ENCODE measurements at regions not wholly inside any gene's neighbourhood (a gene's known extent, or its start where the extent isn't known, plus 50 kb on each side); places are given as distances from the start of the nearest gene placed in this dataset.
"Not testable (repeated sequence)": the region's sequence is repeated elsewhere in the genome, so short reads cannot be mapped to it uniquely, and the experiment has no call there.

DNA sequence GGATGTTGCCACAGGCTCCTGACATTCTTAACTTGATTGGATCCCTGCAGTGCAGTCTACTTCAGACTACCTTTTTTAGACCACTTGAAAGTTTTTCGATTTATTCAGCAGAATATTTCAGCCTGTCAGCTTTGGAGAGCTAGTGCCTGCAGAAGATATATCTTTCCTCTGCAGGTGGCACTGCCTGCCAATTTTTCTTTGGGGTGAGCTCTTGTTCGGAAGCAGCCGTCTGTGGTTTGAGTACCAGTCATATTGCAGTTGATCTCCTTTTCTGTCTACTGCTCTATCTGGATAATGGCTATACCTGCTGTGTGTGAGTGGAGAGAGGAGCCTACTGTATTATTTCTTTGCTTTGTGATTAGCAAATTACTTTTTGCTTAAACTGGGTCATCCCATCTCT lies 1486.9 kb downstream of the KHDRBS2 start:
- H2BK12ac ChIP-seq (ENCODE audit: low read length in 2 of 2); H3K4me1 ChIP-seq (ENCODE audit: control insufficient read depth, insufficient read depth, low read depth, low read length); H2BK120ac ChIP-seq (ENCODE audit: low read depth, low read length); H3K4me2 ChIP-seq (ENCODE audit: low read length, poor library complexity, severe bottlenecking); H3K79me1 ChIP-seq (replicated peaks; ENCODE audit: low read length, poor library complexity, severe bottlenecking); H3K9me3 ChIP-seq (ENCODE audit: control insufficient read depth, low read length); DNase-seq; H2BK5ac ChIP-seq (ENCODE audit: low read depth, low read length, poor library complexity, severe bottlenecking); H3K4ac ChIP-seq (ENCODE audit: low read depth in 1 of 2, low read length in 2 of 2); H4K91ac ChIP-seq (ENCODE audit: low read length); H3K4me3 ChIP-seq (ENCODE audit: insufficient read depth in 1 of 2, low read depth in 1 of 2, low read length in 2 of 2); H3K23ac ChIP-seq (ENCODE audit: low read length in 2 of 2); H3K36me3 ChIP-seq (ENCODE audit: control insufficient read depth in 1 of 2, insufficient read depth in 2 of 2, low read depth in 1 of 2, low read length in 2 of 2); H2AFZ ChIP-seq (ENCODE audit: low read depth, low read length); H3K14ac ChIP-seq (ENCODE audit: low read length in 2 of 2); H3K18ac ChIP-seq (ENCODE audit: low read depth in 1 of 2, low read length in 2 of 2); H4K8ac ChIP-seq (ENCODE audit: low read length); H2BK15ac ChIP-seq (ENCODE audit: low read depth, poor library complexity, severe bottlenecking); H2AK5ac ChIP-seq (ENCODE audit: low read length, severe bottlenecking); H3K9ac ChIP-seq (ENCODE audit: low read length); H3K27me3 ChIP-seq (ENCODE audit: control insufficient read depth in 1 of 2, insufficient read depth in 1 of 2, low read length in 2 of 2); H3K27ac ChIP-seq (ENCODE audit: low read length, poor library complexity, severe bottlenecking): not testable (repeated sequence)
- 66% methylated on average over 3 of the region's 3 CpGs for WGBS

DNA sequence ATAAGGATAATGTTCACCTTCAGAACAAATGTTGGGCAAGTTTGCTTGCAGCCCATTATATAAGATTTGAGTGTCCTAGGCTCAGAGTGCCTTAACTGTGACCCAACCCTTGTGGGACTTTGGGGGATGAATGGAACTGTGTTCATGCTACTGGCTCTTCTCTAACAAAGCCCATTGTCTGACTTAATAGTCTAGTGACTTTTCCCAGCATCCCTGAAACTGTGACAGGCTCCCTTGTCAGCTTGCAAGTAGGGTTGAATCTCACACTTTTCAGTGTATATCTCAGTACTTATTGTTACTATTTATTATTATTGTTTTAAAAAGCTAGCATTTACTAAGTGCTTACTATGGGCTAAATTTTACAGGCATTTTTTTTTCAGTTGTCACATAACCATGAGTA lies 1488.2 kb downstream of the KHDRBS2 start:
- H3K36me3 ChIP-seq (ENCODE audit: control insufficient read depth in 1 of 2, insufficient read depth in 2 of 2, low read depth in 1 of 2, low read length in 2 of 2); H3K27me3 ChIP-seq (ENCODE audit: control insufficient read depth in 1 of 2, insufficient read depth in 1 of 2, low read length in 2 of 2); H3K23ac ChIP-seq (ENCODE audit: low read length in 2 of 2); H3K4me1 ChIP-seq (ENCODE audit: control insufficient read depth, insufficient read depth, low read depth, low read length); H2BK120ac ChIP-seq (ENCODE audit: low read depth, low read length); H3K79me1 ChIP-seq (replicated peaks; ENCODE audit: low read length, poor library complexity, severe bottlenecking); H4K8ac ChIP-seq (ENCODE audit: low read length); H3K9ac ChIP-seq (ENCODE audit: low read length); DNase-seq; H2AFZ ChIP-seq (ENCODE audit: low read depth, low read length); H2AK5ac ChIP-seq (ENCODE audit: low read length, severe bottlenecking); H2BK5ac ChIP-seq (ENCODE audit: low read depth, low read length, poor library complexity, severe bottlenecking); H2BK15ac ChIP-seq (ENCODE audit: low read depth, poor library complexity, severe bottlenecking); H3K4me3 ChIP-seq (ENCODE audit: insufficient read depth in 1 of 2, low read depth in 1 of 2, low read length in 2 of 2); H3K27ac ChIP-seq (ENCODE audit: low read length, poor library complexity, severe bottlenecking); H3K4ac ChIP-seq (ENCODE audit: low read depth in 1 of 2, low read length in 2 of 2); H3K4me2 ChIP-seq (ENCODE audit: low read length, poor library complexity, severe bottlenecking); H3K9me3 ChIP-seq (ENCODE audit: control insufficient read depth, low read length); H2BK12ac ChIP-seq (ENCODE audit: low read length in 2 of 2); H4K91ac ChIP-seq (ENCODE audit: low read length); H3K14ac ChIP-seq (ENCODE audit: low read length in 2 of 2); H3K18ac ChIP-seq (ENCODE audit: low read depth in 1 of 2, low read length in 2 of 2): not testable (repeated sequence)

DNA sequence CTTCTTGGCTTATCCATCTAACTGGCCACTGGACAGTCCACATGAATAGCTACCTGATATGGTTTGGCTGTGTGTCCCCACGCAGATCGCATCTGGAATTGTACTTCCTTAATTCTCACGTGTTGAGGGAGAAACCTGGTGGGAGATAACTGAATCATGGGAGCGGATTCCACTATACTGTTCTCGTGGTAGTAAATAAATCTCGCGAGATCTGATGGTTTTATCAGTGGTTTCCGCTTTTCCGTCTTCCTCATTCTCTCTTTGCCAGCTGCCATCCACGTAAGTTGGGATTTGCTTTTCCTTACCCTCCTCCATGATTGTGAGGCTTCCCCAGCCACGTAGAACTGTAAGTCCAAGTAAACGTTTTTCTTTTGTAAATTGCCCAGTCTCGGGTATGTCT lies 1496.4 kb downstream of the KHDRBS2 start:
- H2AFZ ChIP-seq (ENCODE audit: low read depth, low read length); H3K23ac ChIP-seq (ENCODE audit: low read length in 2 of 2); H3K4me2 ChIP-seq (ENCODE audit: low read length, poor library complexity, severe bottlenecking); H3K4me3 ChIP-seq (ENCODE audit: insufficient read depth in 1 of 2, low read depth in 1 of 2, low read length in 2 of 2); H3K14ac ChIP-seq (ENCODE audit: low read length in 2 of 2); H2BK12ac ChIP-seq (ENCODE audit: low read length in 2 of 2); DNase-seq; H3K9me3 ChIP-seq (ENCODE audit: control insufficient read depth, low read length); H2BK5ac ChIP-seq (ENCODE audit: low read depth, low read length, poor library complexity, severe bottlenecking); H3K36me3 ChIP-seq (ENCODE audit: control insufficient read depth in 1 of 2, insufficient read depth in 2 of 2, low read depth in 1 of 2, low read length in 2 of 2); H3K4ac ChIP-seq (ENCODE audit: low read depth in 1 of 2, low read length in 2 of 2); H3K4me1 ChIP-seq (ENCODE audit: control insufficient read depth, insufficient read depth, low read depth, low read length); H3K27me3 ChIP-seq (ENCODE audit: control insufficient read depth in 1 of 2, insufficient read depth in 1 of 2, low read length in 2 of 2); H4K8ac ChIP-seq (ENCODE audit: low read length); H3K18ac ChIP-seq (ENCODE audit: low read depth in 1 of 2, low read length in 2 of 2); H2BK120ac ChIP-seq (ENCODE audit: low read depth, low read length); H3K9ac ChIP-seq (ENCODE audit: low read length); H4K91ac ChIP-seq (ENCODE audit: low read length); H3K27ac ChIP-seq (ENCODE audit: low read length, poor library complexity, severe bottlenecking); H3K79me1 ChIP-seq (replicated peaks; ENCODE audit: low read length, poor library complexity, severe bottlenecking); H2BK15ac ChIP-seq (ENCODE audit: low read depth, poor library complexity, severe bottlenecking); H2AK5ac ChIP-seq (ENCODE audit: low read length, severe bottlenecking): not testable (repeated sequence)
- WGBS: 85% methylated on average over 13 of the region's 13 CpGs

DNA sequence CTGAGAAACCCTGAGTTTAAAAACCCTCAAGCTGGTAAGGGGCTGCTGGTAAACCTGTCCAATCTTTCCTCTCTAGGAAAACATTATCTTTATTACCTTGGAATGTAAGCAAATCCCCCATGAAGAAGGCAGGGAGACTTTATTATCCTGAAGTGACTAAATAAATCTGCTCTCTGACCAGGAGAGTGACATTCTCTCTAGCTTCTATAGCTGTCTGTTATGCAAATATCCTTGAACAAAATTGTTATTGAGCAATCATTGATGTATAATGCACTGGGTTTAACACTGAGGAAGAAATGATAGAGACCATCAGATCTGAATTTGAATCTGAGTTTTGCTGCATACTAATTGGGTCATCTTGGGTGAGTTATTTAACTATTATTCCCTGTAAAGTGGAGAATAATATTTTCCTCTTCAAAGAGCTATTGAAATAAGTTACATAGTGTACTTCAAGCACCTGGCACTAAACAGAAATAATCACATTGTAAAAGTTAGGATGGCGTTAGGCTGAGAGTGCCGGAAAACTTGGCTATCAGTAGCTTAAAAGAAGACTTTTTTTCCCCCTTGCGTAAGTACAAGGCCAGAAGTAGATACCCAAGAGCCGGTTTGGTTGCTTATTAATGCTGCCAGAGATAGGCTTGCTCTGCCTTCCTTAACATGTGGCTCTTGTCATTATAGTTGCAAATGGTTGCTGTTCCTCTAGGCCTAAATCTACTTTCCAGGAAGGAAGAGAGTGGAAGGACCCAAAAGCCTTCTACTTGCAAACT lies 1503.1 kb downstream of the KHDRBS2 start:
- H3K4me2 ChIP-seq (ENCODE audit: low read length, poor library complexity, severe bottlenecking); DNase-seq; H3K18ac ChIP-seq (ENCODE audit: low read depth in 1 of 2, low read length in 2 of 2); H2BK120ac ChIP-seq (ENCODE audit: low read depth, low read length); H3K79me1 ChIP-seq (replicated peaks; ENCODE audit: low read length, poor library complexity, severe bottlenecking); H2BK5ac ChIP-seq (ENCODE audit: low read depth, low read length, poor library complexity, severe bottlenecking); H3K4me3 ChIP-seq (ENCODE audit: insufficient read depth in 1 of 2, low read depth in 1 of 2, low read length in 2 of 2); H3K4ac ChIP-seq (ENCODE audit: low read depth in 1 of 2, low read length in 2 of 2); H3K27me3 ChIP-seq (ENCODE audit: control insufficient read depth in 1 of 2, insufficient read depth in 1 of 2, low read length in 2 of 2); H2BK15ac ChIP-seq (ENCODE audit: low read depth, poor library complexity, severe bottlenecking); H3K9me3 ChIP-seq (ENCODE audit: control insufficient read depth, low read length); H3K23ac ChIP-seq (ENCODE audit: low read length in 2 of 2); H3K27ac ChIP-seq (ENCODE audit: low read length, poor library complexity, severe bottlenecking); H3K9ac ChIP-seq (ENCODE audit: low read length); H3K4me1 ChIP-seq (ENCODE audit: control insufficient read depth, insufficient read depth, low read depth, low read length); H3K14ac ChIP-seq (ENCODE audit: low read length in 2 of 2); H2AFZ ChIP-seq (ENCODE audit: low read depth, low read length); H3K36me3 ChIP-seq (ENCODE audit: control insufficient read depth in 1 of 2, insufficient read depth in 2 of 2, low read depth in 1 of 2, low read length in 2 of 2); H4K91ac ChIP-seq (ENCODE audit: low read length); H2AK5ac ChIP-seq (ENCODE audit: low read length, severe bottlenecking); H4K8ac ChIP-seq (ENCODE audit: low read length); H2BK12ac ChIP-seq (ENCODE audit: low read length in 2 of 2): not testable (repeated sequence)
- WGBS: 75% methylated on average over 4 of the region's 4 CpGs

Measured in mesenchymal stem cell (in vitro differentiated cells and primary cell).